HEK293T (cell line): ENCODE measurements at regions not wholly inside any gene's neighbourhood (a gene's known extent, or its start where the extent isn't known, plus 50 kb on each side); places are given as distances from the start of the nearest gene placed in this dataset.

Experiments
- ARNT ChIP-seq: fragments of 450-650 bp; IDR thresholded peaks from 2 replicates; pipeline ENCODE4 v1.6.1; 2017; ENCODE audit warnings: mild to moderate bottlenecking
- CTBP1 ChIP-seq: fragments of 450-650 bp; IDR thresholded peaks from 2 replicates; pipeline ENCODE4 v1.6.1; 2016; ENCODE audit warnings: borderline replicate concordance
- ELF4 ChIP-seq: fragments of 450-650 bp; IDR thresholded peaks from 2 replicates; pipeline ENCODE4 v1.6.1; 2017; ENCODE audit warnings: antibody characterized with exemption
- FOXK2 ChIP-seq: fragments of 450-650 bp; IDR thresholded peaks from 2 replicates; pipeline ENCODE4 v1.6.1; 2016; ENCODE audit warnings: mild to moderate bottlenecking
- FOXM1 ChIP-seq: fragments of 450-650 bp; IDR thresholded peaks from 2 replicates; pipeline ENCODE4 v1.6.1; 2017; ENCODE audit warnings: mild to moderate bottlenecking, borderline replicate concordance
- NFRKB ChIP-seq: fragments of 450-650 bp; IDR thresholded peaks from 2 replicates; pipeline ENCODE4 v1.6.1; 2016; ENCODE audit warnings: mild to moderate bottlenecking, moderate library complexity
- SP1 ChIP-seq: fragments of 450-650 bp; IDR thresholded peaks from 2 replicates; pipeline ENCODE4 v1.6.1; 2017
- SUZ12 ChIP-seq: fragments of 450-650 bp; IDR thresholded peaks from 2 replicates; pipeline ENCODE4 v1.6.1; 2016; ENCODE audit warnings: mild to moderate bottlenecking

DNA sequence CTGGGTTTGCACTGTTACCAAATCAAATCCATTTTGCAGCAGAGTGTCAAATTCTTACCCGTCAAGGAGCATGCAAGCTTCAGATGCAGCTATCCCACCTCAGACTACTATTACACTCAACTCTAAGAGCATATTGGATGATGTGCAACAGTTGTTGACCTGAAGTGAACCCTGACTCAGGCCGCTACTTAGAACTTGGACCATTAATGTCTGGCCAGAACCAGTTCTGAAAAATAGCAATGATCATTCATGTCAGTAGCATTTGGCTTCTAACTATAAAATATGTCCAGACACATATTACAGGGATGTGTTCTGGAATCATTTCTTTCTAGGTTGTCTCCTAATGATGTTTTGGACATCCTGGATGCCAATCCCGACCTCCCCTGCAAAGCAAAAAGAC is 135.5 kb upstream of the PKDCC start:
- TF ChIP-seq ARNT (no peak), FOXM1 (no peak), NFRKB (no peak), SP1 (no peak), FOXK2 (no peak), ELF4 (no peak), CTBP1 (no peak), SUZ12 (no peak)
